ENCODE measurements at regions not wholly inside any gene's neighbourhood (a gene's known extent, or its start where the extent isn't known, plus 50 kb on each side); places are given as distances from the start of the nearest gene placed in this dataset.
"Not testable (repeated sequence)": the region's sequence is repeated elsewhere in the genome, so short reads cannot be mapped to it uniquely, and the experiment has no call there.

GRCh38 chrX:530726-531610 lies 99.6 kb upstream of the SHOX start:
- Histone ChIP-seq H3K4me1 (no peaks in the 10 kb centered on the region), H3K4me3 (no peak overlapping the region), H3K27me3 (no peaks in the 10 kb centered on the region), H3K36me3 (no peaks in the 10 kb centered on the region), H3K27ac (no peak overlapping the region), H3K9me3 (no peaks in the 10 kb centered on the region)
- TF ChIP-seq CTCF (IDR thresholded peaks at IDR 0.05), result no peak
- TF ChIP-seq POLR2A (IDR thresholded peaks at IDR 0.05), result no peak
- no peak for DNase-seq

- no peaks in the 10 kb centered on the region for H3K4me1 ChIP-seq
- H3K27ac ChIP-seq, result no peak overlapping the region
- no peak for DNase-seq
Measured at GRCh38 chrX:531611-531936, 99.0 kb upstream of the SHOX start.

GRCh38 chrX:534804-535203 lies 95.8 kb upstream of the SHOX start:
- no peak for DNase-seq
- TF ChIP-seq POLR2A (IDR thresholded peaks at IDR 0.05), result no peak
- H3K4me3 ChIP-seq, result no peak overlapping the region
- no peaks in the 10 kb centered on the region for H3K27me3 ChIP-seq
- no peaks in the 10 kb centered on the region for H3K9me3 ChIP-seq
- no peaks in the 10 kb centered on the region for H3K4me1 ChIP-seq
- no peaks in the 10 kb centered on the region for H3K36me3 ChIP-seq
- H3K27ac ChIP-seq, result no peak overlapping the region

More at GRCh38 chrX:531611-531936, 99.0 kb upstream of the SHOX start:
- no peaks in the 10 kb centered on the region for H3K36me3 ChIP-seq
- no peaks in the 10 kb centered on the region for H3K9me3 ChIP-seq
- TF ChIP-seq POLR2A (IDR thresholded peaks at IDR 0.05) (no peak), CTCF (IDR thresholded peaks at IDR 0.05) (no peak)
- no peaks in the 10 kb centered on the region for H3K27me3 ChIP-seq
- H3K4me3 ChIP-seq, result no peak overlapping the region

GRCh38 chrX:536616-537015 lies 94.0 kb upstream of the SHOX start:
- TF ChIP-seq CTCF (IDR thresholded peaks at IDR 0.05), result no peak
- no peak for TF ChIP-seq POLR2A (IDR thresholded peaks at IDR 0.05)
- no peak for DNase-seq
- no peaks in the 10 kb centered on the region for H3K36me3 ChIP-seq
- H3K9me3 ChIP-seq, result no peaks in the 10 kb centered on the region
- no peaks in the 10 kb centered on the region for H3K27me3 ChIP-seq
- H3K4me3 ChIP-seq, result no peak overlapping the region
- no peaks in the 10 kb centered on the region for H3K4me1 ChIP-seq
- no peak overlapping the region for H3K27ac ChIP-seq

GRCh38 chrX:537151-537550 lies 93.4 kb upstream of the SHOX start:
- Histone ChIP-seq H3K9me3 (no peaks in the 10 kb centered on the region), H3K36me3 (no peaks in the 10 kb centered on the region), H3K27me3 (no peaks in the 10 kb centered on the region), H3K4me1 (no peaks in the 10 kb centered on the region), H3K4me3 (no peak overlapping the region), H3K27ac (no peak overlapping the region)
- no peak for DNase-seq
- TF ChIP-seq POLR2A (IDR thresholded peaks at IDR 0.05) (no peak), CTCF (IDR thresholded peaks at IDR 0.05) (no peak)

- no peak overlapping the region for H3K27ac ChIP-seq
- H3K4me3 ChIP-seq, result no peak overlapping the region
- TF ChIP-seq CTCF (IDR thresholded peaks at IDR 0.05) (no peak), POLR2A (IDR thresholded peaks at IDR 0.05) (no peak)
- H3K9me3 ChIP-seq, result no peaks in the 10 kb centered on the region
- no peak for DNase-seq
- no peaks in the 10 kb centered on the region for H3K36me3 ChIP-seq
- H3K27me3 ChIP-seq, result no peaks in the 10 kb centered on the region
- H3K4me1 ChIP-seq, result no peaks in the 10 kb centered on the region
Measured at GRCh38 chrX:538311-538710, 92.3 kb upstream of the SHOX start.

- DNase-seq, H3K4me3 ChIP-seq, H3K27ac ChIP-seq, H3K27me3 ChIP-seq, H3K36me3 ChIP-seq, H3K4me1 ChIP-seq, H3K9me3 ChIP-seq: not testable (repeated sequence)
Measured at GRCh38 chrX:541006-541405, 89.6 kb upstream of the SHOX start.

Measured in Peyer's patch (tissue), 4 donors.